Calu3 (cell line): ENCODE measurements at regions not wholly inside any gene's neighbourhood (a gene's known extent, or its start where the extent isn't known, plus 50 kb on each side); places are given as distances from the start of the nearest gene placed in this dataset.

Experiments
- BruUV-seq: library from RNA; stranded (reverse); fragments of 400-500 nt; replicated peaks from 2 replicates; lab custom pipeline; 2021; lab: Mats Ljungman, UMichigan
- CTCF ChIA-PET: fragments of 300-600 bp; sonication (Branson Sonifier 250); formaldehyde crosslinking; loops from one replicate; lab custom pipeline; 2022; ENCODE audit warnings: antibody characterized with exemption; lab: Charles Lee
- DNase-seq: peaks from one replicate; pipeline ENCODE4 v3.0.0; 2022
- H3K27ac Mint-ChIP-seq: one replicate; pipeline ENCODE4 v1.8.0; 2022; ENCODE audit warnings: mixed read lengths; ENCODE audit not compliant: unreplicated experiment
- H3K27me3 Mint-ChIP-seq: one replicate; pipeline ENCODE4 v1.8.0; 2022; ENCODE audit warnings: mixed read lengths; ENCODE audit not compliant: unreplicated experiment
- H3K36me3 Mint-ChIP-seq: one replicate; pipeline ENCODE4 v1.8.0; 2022; ENCODE audit warnings: mild to moderate bottlenecking, moderate library complexity, mixed read lengths; ENCODE audit not compliant: insufficient read depth, unreplicated experiment
- H3K4me1 Mint-ChIP-seq: one replicate; pipeline ENCODE4 v1.8.0; 2022; ENCODE audit warnings: mild to moderate bottlenecking, low read depth, mixed read lengths; ENCODE audit not compliant: unreplicated experiment
- H3K4me3 Mint-ChIP-seq: one replicate; pipeline ENCODE4 v1.8.0; 2022; ENCODE audit warnings: mild to moderate bottlenecking, low read depth, moderate library complexity, mixed read lengths; ENCODE audit not compliant: unreplicated experiment
- H3K9me3 Mint-ChIP-seq: one replicate; pipeline ENCODE4 v1.8.0; 2022; ENCODE audit warnings: low read depth, mixed read lengths; ENCODE audit not compliant: unreplicated experiment
- intact Hi-C: fragments of 100-400 bp; cut with micrococcal nuclease; formaldehyde crosslinking; loops from one replicate; pipeline ENCODE4 v1.10.0; 2022; ENCODE audit not compliant: unreplicated experiment
- TF ChIP-seq, protein P1 (sequence below): fragments of 200-600 bp; IDR thresholded peaks from one replicate; pipeline ENCODE4 v1.8.0; 2022; ENCODE audit warnings: antibody characterized with exemption; ENCODE audit not compliant: unreplicated experiment

DNA sequence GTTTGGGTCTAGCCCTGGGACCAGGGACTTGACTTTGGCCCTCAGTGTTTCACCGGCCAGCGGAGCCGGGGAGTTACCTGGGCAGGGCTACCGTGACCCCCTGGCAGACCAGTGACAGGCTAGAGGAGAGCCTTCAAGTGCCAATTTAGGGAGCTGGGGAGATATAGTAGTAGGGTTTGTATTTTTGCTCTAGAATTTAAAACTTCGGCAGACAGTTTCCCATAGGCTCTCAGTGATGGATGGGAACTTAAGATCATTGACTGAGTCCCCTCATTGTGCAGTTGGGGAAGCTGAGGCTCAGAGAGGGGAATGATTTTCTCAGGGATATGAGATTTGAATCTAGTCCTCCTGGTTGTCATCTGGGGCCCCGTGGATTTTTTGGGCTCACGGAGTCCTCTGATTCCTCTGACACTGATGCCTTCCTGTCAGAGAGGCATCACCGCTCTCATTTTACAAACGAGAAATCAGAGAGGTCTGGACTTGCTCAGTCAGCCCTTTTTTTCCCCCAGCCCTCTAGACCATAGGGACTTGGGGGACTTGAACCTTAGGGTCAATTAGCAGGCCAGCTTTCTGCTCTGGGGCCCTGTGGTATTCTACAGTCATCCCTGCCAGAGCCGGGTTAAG is 58.3 kb upstream of the ACOT11 start:
- intact Hi-C loops, result loop anchor here (1.0 to 5.0 kb wide), 4 partner anchors 178 to 419 kb away; no protein-coding TSS in a partner anchor
- Mint-ChIP-seq H3K36me3 (peaks cover 21% of the 10 kb centered on the region), H3K27me3 (peaks cover 58% of the 10 kb centered on the region), H3K4me1 (peaks cover 21% of the 10 kb centered on the region), H3K9me3 (no peaks in the 10 kb centered on the region), H3K27ac (no peak overlapping the region), H3K4me3 (peak overlapping the region; percentile 56)
- BruUV-seq, result no TSS peak
- CTCF ChIA-PET, result interaction anchor here (0.5 to 2.1 kb wide), 14 partner anchors 30 to 368 kb away, joined by 3 to 14 read pairs (median 4); partner anchors contain the start of gene SSBP3
- no peak for DNase-seq
- TF ChIP-seq, protein P1, sequence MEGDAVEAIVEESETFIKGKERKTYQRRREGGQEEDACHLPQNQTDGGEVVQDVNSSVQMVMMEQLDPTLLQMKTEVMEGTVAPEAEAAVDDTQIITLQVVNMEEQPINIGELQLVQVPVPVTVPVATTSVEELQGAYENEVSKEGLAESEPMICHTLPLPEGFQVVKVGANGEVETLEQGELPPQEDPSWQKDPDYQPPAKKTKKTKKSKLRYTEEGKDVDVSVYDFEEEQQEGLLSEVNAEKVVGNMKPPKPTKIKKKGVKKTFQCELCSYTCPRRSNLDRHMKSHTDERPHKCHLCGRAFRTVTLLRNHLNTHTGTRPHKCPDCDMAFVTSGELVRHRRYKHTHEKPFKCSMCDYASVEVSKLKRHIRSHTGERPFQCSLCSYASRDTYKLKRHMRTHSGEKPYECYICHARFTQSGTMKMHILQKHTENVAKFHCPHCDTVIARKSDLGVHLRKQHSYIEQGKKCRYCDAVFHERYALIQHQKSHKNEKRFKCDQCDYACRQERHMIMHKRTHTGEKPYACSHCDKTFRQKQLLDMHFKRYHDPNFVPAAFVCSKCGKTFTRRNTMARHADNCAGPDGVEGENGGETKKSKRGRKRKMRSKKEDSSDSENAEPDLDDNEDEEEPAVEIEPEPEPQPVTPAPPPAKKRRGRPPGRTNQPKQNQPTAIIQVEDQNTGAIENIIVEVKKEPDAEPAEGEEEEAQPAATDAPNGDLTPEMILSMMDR, result no peak

DNA sequence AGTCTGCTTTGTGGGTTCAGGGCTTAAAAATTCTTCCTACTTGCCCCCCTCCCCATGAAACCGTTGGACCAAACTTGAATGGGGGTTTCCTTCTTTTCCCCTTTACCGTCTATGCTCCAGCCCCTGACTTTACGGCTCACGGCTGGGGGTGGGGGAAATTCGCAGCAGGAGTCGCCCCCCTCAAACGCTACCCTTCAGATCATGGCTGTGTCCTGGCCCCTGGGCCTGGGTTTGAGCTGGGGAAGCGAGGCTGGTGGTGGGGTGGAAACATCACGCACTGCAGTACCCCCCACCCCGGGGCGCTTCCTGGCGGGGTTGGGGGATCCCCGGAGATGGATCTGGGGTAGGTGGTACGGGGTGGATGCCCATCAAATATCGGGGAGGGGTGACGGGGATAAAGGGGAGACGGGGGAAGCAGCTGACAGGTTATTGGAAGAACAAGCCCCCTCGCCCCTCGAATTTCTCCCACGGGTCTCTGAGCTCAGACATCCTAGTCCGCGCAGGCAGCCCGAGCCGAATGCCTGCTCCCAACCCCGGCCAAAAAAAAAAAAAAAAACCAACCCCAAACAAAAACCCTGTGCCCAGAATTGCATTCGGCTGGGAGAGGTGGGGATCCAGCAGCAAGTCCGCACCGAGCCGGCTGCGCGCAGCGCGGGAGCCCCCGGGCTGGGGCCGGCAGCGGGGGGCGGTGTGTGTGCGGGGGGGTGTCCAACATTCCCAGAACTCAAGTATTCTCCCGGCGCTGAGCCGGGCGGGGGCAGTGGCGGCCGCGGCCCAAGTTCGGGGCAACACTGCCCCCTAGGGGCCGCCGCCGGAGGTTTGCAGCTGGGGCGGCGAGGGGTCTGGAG is 59.0 kb upstream of the ACOT11 start:
- Mint-ChIP-seq H3K36me3 (peaks cover 21% of the 10 kb centered on the region), H3K4me3 (peak overlapping the region; percentile 56), H3K4me1 (peaks cover 21% of the 10 kb centered on the region), H3K27me3 (peaks cover 58% of the 10 kb centered on the region), H3K27ac (peak overlapping the region; percentile 73), H3K9me3 (no peaks in the 10 kb centered on the region)
- intact Hi-C loops, result loop anchor here (1.0 to 5.0 kb wide), 5 partner anchors 82 to 418 kb away; no protein-coding TSS in a partner anchor
- BruUV-seq, result no TSS peak
- TF ChIP-seq, protein P1, result peak; percentile 96
- DNase-seq, result peak; percentile 88
- CTCF ChIA-PET, result interaction anchor here (0.5 to 2.1 kb wide), 20 partner anchors 29 to 519 kb away, joined by 3 to 14 read pairs (median 4); partner anchors contain the start of genes CYB5RL, MRPL37 and SSBP3

DNA sequence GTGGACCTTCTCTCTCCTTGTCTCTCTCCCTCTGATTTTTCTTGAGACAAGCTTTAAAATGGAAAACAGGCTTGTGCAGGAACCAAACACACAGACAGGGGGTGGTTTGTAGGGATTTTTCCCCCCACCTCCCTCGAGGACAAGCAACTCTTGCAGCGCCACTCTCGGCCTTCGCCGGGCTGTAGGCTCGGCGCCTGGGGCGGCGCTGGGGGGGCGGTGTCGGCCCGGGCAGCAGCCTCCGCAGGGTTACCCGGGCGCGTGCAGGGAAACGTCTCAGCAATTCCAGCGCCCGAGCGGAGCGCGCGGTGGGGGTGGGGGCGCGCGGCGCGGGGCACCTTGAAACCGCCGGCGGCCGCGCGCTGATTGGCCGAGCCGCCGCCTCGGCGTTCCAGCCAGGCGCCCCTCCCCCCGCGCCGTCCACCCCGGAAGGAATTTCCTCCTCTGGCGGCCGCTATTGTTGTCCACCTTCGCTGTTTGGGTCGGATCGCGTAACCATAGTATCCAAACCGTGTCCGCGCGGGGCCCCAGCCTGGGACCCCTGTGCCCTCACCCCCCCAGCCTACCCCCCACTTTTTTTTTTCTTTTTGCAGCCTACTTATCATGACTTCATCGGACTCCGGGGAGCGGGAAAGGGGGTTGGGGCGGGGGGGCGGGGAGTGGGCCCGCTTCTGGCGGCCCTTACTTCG is 59.8 kb upstream of the ACOT11 start:
- H3K4me3 Mint-ChIP-seq, result peak overlapping the region; percentile 56
- H3K27ac Mint-ChIP-seq, result peak overlapping the region; percentile 73
- H3K36me3 Mint-ChIP-seq, result peaks cover 21% of the 10 kb centered on the region
- no peaks in the 10 kb centered on the region for H3K9me3 Mint-ChIP-seq
- BruUV-seq, result no TSS peak
- CTCF ChIA-PET, result interaction anchor here (0.7 to 1.0 kb wide), 3 partner anchors 81 to 288 kb away, joined by 3 to 4 read pairs (median 4); partner anchors contain the start of genes CYB5RL and MRPL37
- peaks cover 21% of the 10 kb centered on the region for H3K4me1 Mint-ChIP-seq
- H3K27me3 Mint-ChIP-seq, result peaks cover 58% of the 10 kb centered on the region
- intact Hi-C loops, result loop anchor here (1.0 to 5.0 kb wide), 3 partner anchors 81 to 417 kb away; no protein-coding TSS in a partner anchor
- TF ChIP-seq, protein P1, result no peak
- peak; percentile 96 for DNase-seq

DNA sequence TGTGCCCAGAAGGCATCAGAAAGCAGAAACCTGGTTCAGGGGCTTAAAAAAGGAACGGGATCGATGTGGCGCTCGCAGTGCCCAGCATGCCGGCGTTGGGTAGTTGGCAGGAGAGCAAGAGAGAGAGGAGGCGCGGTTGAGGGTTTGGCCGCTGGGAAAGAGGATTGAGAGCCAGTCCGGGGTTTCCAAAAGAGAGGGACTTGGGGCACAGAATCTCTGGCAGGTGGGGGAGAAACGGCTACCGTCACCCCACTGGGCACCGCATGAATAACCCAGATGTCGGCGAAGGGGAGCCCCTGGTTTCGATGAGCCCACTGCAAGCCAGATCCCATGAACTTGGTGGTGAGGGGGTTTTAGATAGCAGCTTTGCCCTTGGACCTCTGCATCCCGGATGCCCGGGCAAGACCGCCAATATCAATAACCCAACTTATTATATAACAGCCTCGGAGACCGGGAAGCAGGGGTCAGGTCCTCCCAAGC is 60.4 kb upstream of the ACOT11 start:
- Mint-ChIP-seq H3K9me3 (no peaks in the 10 kb centered on the region), H3K4me3 (peak overlapping the region; percentile 56), H3K27me3 (peaks cover 54% of the 10 kb centered on the region), H3K27ac (peak overlapping the region; percentile 24), H3K36me3 (peaks cover 21% of the 10 kb centered on the region), H3K4me1 (peaks cover 21% of the 10 kb centered on the region)
- DNase-seq, result no peak
- no TSS peak for BruUV-seq
- CTCF ChIA-PET, result interaction anchor here (0.7 to 1.8 kb wide), 3 partner anchors 80 to 215 kb away, joined by 3 to 10 read pairs (median 4); no protein-coding TSS in a partner anchor
- TF ChIP-seq, protein P1, result no peak
- intact Hi-C loops, result loop anchor here (1.0 to 5.0 kb wide), 3 partner anchors 80 to 417 kb away; no protein-coding TSS in a partner anchor
